Activated CD8-positive, alpha-beta memory T cell treated with anti-CD3 and anti-CD28 coated beads, Interleukin-2, amount 50 U/mL, for 1 hour (primary cell): ENCODE measurements at regions not wholly inside any gene's neighbourhood (a gene's known extent, or its start where the extent isn't known, plus 50 kb on each side); places are given as distances from the start of the nearest gene placed in this dataset.

Source experiments
- DNase-seq: peaks from one replicate; pipeline ENCODE4 v3.0.0-alpha.2; 2020; ENCODE audit errors: extremely low read depth

DNA sequence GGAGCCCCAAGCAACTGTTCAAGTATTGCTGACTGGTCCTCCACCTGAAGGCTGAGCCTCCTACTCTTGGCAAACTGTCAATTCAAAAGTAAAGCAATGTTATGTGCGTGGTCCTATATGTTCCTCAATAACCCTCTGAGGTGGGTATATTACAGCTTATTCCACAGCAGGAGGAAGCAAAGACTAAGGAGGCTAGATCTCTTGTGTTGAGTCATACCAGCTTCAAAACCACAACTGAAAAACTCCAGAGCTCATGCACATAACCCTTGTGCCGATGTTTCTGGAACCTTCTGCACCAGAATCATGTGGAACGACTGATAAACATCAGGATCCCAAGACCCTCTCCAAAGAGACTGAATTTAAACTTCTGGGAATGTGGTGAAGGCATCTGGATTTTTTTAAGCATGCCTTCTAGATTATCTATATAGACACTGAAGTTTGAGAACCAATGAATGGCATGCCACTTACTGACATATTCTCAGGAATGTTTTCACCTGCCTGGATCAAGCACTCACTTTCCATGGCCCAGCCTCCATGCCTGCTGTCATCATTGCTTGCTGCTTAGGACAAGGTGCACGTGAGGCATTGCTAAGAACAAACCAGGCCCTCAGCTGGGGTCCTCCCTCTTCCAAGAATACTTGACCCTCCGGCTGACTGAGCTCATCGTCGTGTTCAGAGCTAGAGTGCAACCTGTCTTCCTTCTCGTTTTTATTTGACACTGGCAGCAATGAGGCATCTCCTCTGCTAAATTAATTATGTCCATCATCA is 194.7 kb downstream of the BCL11B start:
- no peak for DNase-seq

DNA sequence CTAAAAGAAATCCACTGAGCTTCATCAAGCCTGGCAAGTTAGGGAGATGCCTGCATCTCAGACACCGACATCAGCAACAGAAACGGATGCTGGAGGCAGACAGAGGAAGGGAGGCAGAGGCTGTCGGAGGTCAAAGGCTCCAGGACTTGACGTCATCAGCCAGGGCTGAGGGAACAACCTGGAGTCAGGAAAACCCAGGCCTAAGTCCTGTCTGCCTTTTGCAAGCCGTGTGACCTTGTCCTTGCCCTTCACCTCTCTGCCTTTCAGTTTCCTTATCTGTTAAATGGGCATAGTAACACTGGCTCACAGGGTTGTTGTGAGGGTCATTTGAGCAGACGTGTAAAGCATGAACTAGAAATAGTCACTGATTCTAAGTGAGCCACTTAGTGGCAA is 194.2 kb downstream of the BCL11B start:
- DNase-seq = no peak

DNA sequence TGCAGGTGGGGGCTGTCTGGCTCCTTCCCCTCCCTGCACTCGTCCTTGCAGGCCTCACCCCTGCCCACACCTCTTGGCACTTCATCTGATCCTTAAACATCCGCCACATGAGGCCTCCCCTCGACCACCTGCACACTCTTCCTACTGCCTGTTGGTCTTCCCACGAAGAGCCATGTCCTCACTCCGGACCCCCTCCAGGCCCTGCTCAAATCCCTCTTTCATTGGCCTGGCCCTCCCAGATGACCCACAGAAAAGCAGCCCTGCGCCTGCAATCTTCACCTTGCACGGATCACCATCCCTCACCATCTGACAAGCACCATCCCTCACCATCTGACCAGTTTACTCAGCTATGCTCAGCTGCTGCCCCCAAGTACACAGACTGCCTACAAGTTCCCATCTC is 193.6 kb downstream of the BCL11B start:
- DNase-seq = no peak

DNA sequence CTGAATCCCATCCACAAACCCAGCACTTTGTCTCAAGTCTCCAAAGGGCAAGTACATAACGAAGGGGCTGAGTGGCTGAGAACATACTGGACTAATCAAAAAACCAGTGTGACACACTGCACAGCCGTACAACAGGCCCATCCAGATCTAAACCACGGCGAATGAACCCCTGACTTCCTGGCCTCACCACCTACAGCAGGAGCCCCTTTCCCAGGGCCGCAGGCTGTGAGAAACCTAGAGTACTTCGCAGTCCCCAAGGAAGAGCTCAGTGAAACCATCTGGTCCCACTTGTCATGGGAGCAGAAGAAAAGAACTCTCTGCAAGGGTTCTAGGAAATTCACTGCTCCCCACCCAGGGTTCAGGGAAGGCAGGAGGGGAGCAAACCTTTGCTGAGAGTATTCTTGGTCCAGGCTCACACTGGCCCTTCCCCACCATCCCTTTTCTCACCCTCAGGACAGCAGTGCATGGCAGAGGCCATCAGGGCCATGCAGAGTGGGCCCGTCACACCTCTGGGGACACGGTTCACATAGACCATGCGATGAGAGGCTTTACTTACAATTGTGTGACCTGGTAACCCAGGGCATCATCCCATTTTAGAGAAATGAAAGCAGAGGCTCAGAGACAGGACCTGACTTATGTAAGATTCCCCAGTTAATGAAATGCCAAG is 192.8 kb downstream of the BCL11B start:
- DNase-seq = no peak

DNA sequence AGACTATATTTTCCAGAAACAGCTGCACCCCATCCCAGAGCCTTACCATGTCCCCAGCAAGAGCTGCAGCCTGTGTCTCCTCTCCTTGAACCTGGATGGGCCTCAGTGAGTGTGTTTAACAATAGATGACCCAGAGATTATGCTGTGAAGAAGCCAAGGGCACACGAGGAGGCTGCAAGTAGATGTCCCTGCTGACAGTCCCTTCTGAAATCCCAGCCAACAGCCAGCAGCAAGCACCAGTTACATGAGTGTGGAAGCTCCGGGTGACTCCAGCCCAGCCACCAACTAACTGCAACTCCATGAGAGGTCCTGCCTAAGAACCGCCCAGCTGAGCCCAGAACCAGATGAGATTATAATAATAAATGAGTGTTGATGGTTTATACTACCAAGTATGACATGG is 191.7 kb downstream of the BCL11B start:
- DNase-seq = no peak

DNA sequence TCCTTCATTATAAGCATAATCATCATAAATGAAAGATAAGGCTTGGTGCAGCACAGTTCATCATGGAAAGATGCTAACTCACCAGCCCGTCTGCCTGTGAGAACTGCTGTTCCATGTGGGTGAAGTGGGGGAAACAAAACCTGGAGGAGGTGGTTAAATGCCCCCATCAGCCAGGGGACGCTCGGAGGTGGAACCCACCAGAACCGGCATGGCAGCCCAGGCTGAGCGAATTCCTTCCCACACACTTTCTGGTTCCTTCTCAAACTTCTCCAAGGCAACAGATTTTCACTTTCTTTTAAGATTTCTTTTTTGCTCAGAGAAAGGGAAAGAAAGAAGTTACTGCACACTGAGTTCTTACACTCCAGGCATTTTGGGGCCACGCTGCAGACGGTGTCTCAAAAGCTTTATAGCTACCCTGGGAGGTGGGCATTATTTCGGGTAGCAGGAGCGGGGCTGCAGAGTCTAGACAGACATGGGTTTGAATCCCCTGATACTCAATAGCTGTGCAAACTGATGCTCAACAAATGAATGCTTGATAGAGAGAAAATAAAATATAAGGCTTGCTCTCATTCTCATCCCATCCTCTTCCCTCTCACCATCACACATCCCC is 190.7 kb downstream of the BCL11B start:
- no peak for DNase-seq

DNA sequence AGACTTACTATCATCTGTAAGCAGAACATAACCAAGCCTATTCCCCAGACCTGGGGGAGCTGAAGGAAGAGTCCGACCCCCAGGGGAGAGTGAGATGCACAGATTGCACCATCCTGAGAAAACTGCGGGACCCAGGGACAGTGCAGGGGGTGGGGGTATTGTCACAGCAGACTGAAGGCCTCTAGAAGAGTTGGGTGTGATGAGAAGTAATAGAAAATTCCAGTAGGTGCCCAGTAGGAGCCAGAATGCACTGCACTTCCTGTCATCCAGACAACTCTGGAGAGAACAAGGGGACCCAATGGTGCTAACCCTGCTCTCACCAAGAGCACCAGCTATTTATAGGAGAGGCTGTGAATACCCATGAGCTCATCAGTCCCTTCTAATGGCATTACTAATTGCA is 190.1 kb downstream of the BCL11B start:
- DNase-seq = no peak

DNA sequence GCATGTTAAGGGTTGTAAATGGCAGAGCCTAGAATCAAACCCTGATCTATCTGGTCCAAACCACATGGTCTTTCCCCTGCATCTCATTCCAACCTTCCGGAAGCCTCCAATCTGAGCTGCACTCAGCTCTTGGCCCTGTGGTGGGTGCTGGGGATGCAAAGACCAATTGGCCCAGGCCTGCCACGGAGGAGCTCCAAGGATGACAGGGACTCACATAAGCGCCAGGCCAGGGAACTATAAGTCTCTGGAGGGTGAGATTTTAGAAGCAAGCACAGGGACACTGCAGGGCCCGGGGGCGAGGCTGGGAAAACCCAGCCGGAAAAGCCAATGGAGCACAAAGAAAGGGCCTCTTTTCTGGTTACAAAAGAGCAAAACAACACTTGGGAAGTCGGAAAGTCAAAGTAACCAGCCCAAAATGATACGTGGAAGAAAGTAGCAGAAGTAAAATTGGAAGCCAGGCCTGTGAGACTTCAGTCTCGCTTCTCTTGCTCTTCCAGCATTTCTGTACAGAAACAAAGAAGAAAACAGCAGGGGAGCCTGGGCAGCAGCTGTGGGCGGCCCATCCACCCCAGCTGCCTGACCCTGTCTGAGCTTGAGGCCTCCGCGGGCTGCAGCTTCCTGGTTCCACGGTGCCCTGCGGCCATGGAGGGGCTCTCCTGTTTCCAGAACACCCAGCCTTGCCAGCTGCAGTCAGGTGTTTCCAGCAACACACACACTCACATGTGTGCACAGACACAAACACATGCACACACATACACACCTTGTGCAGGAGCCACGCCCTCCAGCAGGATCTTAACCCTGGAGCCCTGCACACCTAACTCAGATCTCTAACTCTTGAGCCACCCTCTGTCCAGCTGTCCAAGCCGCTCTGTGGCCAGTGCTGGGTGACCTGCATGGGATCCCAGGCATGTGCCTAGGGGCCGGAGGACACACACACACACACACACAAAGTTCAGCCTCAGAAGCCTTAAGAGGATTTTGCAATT is 178.2 kb downstream of the BCL11B start:
- DNase-seq = no peak

DNA sequence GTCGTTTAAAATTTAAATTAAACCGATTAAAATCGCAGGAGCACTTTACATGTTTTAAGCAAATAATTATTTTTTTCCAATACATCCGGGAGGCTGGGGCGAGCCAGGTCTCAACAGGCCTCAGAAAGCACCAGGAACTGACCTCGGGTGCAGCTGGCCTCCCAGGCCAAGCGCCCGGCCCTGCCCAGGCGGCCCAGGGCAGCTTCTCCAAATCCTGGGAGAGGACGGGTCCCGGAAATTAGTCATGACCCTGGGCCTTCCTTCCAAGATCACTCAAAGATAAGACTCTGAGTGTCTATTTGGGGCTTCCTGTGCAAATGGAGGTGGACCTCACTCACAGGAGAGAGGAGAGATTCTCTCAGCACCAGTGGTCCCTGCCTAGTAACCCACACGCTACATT is 177.1 kb downstream of the BCL11B start:
- no peak for DNase-seq

DNA sequence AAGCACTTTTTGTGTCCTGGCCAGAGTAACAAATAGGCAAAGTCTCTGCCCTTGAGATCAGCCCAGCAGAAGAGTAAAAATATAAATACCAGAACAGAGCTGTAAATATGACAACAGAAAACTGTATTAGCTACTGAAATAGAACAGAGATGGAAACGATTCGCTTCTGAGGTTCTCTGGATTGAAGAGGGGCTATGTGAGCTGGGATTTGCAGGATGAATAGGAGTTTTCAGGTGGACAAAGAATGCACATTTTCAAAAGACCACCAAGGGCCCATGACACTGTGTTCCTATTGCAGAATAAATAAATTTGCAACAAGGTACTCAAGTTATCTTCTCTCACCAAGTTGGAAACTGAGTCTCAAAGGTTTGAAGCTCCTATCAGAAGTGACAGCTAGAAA is 176.6 kb downstream of the BCL11B start:
- DNase-seq = no peak

DNA sequence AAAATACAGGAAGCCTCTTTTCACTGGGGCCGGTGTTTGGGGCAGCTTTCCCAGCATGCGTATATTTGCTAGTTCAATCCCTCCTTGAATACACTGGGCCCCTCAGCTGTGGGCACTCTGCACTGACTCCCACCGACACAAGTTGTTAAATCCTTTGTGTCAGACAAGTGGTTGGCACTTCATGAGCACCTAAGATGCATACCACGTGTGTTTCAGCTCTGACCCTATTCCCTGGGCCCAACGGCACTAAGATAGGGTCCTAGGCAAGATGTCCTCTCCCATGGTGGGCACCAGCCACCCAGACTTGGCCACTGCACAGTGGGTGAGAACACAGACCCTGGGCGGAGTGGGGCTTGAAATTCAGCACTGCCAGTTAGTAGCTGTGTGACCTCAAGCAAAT is 173.8 kb downstream of the BCL11B start:
- no peak for DNase-seq

DNA sequence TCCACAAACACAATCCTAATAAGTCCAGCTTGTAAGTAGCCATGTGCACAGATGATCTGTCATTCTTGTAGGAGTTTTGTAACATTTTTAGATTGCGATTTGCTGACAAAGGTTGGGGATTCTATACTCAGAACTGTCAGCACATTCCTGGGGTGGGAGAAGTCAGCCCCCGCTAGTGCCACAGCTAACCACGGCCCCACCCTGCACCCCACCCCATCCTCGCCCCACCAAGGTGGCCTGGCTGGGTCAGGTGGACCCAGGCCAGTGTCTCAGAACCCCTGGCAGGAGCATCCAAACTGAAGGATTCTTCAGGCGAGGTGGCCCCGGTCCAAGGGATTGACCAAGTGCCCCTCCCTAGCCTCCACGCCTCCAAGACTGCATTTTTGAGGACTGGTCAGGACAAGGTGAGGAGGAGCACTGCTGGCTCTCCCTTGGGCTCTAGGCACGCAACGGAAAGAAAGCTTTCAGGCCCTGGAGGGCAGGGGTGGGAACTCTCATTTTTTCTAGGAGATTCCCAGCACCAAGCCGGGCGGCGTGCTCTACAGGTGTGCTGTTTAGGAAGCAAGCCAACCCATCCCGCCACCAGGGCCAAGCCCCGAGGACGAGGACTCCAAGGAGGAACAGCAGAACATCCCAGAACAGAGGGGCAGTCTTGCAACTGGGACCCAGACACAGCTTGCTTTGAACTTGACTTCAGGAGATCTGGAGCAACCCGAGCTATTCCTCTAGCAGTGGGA is 172.8 kb downstream of the BCL11B start:
- no peak for DNase-seq

DNA sequence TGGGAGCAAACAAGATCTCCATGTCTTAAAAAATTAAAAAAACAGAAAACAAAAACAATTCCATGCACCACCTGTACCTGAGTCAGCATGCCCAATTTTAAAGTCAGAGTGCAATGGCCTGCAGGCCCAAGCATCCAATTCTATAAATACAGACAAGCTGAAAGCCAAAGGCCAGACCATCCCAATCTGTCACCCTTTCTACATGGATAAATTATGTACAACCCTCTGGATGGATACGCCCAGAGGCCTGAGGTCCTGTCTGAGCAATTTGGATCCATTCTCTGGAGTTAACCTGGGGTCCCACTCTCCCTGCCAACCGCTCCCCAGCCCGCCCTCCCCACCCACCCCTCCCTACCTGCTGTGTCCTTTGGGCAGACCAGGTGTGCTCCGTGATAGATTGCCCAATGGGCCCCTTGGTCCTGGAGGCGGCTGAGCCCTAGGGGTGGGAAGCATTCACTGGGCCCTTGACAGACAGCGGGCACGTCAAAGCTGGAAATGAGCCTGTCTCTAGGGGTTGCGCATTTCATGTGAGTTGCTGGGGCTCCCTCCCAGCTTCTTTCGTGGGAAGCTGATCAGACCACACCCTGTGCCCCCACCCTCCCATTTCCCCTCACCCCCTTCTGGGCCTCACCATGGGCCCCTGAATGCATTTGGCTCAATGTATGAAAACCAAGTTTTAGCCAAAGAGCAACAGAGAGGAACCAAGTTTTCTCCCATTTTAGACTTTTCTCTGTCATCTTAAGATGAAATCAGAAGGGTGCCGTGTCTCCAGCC is 171.3 kb downstream of the BCL11B start:
- DNase-seq = no peak

DNA sequence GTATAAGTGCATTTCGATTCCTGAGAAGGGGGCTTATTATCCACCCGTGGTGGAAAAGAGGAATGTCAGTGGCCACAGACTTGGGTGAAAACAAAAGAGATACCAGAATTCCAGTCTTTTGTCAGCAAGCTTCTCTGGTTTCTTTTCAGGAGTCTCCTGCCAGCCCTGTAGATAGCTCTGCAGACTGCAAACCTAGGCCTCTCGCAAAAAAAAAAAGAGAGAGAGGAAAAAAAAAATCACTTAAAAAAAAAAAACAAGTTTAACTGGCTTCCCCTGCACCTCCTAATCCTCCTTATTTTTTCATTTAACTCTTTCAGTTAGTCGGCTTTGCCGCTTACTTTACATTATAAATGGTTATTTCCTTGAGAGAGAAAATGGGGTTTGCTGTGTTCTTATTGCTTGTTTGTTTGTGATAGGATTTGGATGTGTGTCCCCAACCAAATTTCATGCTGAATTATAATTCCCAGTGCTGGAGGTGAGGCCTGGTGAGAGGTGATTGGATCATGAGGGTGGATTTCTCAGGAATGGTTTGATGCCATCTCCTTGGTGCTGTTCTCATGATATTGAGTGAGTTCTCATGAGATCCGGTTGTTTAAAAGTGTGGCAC is 170.0 kb downstream of the BCL11B start:
- DNase-seq = no peak

DNA sequence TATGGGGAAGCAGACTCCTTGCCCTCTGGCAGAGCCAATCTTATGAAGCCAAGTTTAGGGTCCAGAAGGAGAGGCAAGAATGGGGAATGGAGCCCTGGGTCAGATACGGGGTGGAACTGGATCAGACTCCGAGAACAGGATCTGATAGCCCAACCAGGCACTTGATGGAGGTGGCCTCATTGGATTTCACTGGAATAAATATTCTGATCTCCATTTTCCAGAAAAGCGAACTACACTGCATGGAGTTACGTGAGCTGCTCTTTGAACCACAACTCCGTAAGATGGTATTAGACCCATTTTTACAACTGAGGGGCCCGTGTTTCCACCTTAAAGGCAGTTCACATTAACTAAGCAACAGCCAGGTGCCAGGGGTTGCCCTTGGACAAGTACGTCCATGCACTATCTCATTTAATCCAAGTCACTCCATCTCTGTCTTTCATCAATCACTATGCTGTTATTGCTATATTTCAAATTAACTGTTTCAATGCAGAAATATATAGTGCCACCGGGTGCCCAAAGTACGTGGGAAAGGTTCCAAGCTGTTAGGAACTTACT is 155.2 kb downstream of the BCL11B start:
- DNase-seq = no peak

DNA sequence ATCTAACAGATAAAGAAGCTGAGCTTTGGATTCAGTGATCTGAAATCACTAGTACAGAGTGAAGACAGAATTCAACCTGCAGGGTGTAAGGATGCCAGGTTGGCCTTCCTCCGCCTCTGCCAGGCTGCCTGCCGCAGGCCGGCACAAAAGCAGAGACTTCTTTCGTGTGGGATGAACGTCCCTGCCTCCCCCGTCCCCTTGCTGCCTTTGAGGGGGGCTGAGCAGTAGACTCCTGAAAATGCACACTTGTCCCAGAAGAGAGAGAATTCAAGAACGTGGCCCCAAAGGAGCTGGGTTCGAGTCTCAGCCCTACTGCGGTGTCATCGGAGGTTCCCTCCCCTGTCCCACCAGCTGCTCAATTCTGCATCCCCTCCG is 154.3 kb downstream of the BCL11B start:
- DNase-seq = no peak

DNA sequence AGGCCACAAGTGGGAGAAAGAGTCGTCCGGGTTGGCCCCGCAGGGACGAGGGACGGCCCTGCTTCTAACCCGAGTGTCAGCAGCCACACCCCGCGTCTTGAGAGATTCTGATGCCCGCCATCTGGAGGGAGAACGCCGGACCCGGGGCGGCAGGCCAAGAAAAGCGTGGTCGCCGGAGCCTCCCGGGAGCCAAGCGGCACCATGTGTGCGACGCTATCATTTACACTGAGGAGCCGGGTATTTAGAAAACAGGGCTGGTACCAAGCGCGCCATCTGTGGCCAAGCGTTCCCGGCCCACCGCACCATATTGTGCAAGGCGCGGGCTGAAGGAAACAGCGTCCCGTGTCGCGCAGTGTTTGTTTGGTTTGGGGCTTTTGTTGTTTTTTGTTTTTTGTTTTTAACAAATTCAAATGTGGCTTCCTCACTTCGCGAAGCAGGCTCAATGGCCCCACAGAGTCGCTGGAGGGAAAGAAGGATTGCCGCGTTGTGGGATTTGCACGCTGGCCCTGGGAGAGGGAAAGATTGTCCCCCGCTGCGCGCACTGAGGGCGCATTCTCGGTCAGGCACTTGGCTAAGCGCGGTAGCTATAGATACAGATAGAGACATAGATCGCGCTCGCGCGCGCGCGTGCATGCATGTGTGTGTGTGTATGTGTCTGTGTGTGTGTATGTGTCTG is 153.8 kb downstream of the BCL11B start:
- DNase-seq = no peak

DNA sequence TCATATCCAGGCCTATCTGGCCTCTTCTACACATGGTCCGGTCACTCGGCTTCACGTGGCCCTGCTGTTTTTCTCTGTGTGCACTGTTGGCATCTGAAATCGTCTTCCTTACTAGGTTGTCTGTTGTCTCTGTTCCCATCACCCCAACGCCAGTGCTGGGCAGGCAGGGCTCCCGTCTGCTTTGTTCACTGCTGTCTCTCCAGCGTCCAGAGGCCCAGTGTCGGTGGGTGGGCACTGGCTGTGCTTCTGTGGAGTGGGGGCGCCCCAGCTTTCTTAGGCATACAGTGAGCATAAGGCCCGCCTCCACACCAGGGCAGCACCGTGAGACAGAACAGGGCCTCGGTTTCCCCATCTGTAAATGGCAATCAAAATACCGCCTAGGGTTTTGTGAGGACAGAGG is 153.1 kb downstream of the BCL11B start:
- no peak for DNase-seq
